Spleen (tissue), 11 donors: ENCODE measurements at regions not wholly inside any gene's neighbourhood (a gene's known extent, or its start where the extent isn't known, plus 50 kb on each side); places are given as distances from the start of the nearest gene placed in this dataset.

Experiments used
- DNase-seq: peaks from one replicate; pipeline ENCODE4 v3.0.0-alpha.2; 2020
- H3K27ac ChIP-seq, 8 donors: fragments of 200-600 bp; sonication (generic) in 7 of 8; 1 replicate in 4 of 8; 2 replicates in 4 of 8; pipeline versions ENCODE4 v1.5.0 to v1.8.0; 2016 to 2021; ENCODE audit warnings: inconsistent platforms in 4 of 8, mild to moderate bottlenecking in 4 of 8, moderate library complexity in 1 of 8
- H3K27me3 ChIP-seq, 7 donors: fragments of 200-600 bp; sonication (generic) in 6 of 7; replicated peaks in 1 of 7; 1 replicate in 4 of 7; 2 replicates in 3 of 7; pipeline versions ENCODE4 v1.5.0 to v1.8.0; 2016 to 2021; ENCODE audit warnings: inconsistent platforms in 3 of 7, mild to moderate bottlenecking in 1 of 7
- H3K36me3 ChIP-seq, 6 donors: fragments of 200-600 bp; sonication (generic) in 5 of 6; 1 replicate in 4 of 6; 2 replicates in 2 of 6; pipeline versions ENCODE4 v1.5.0 to v1.8.0; 2016 to 2021; ENCODE audit warnings: inconsistent platforms in 2 of 6
- H3K4me1 ChIP-seq, 6 donors: fragments of 200-600 bp; sonication (generic) in 5 of 6; 1 replicate in 3 of 6; 2 replicates in 3 of 6; pipeline versions ENCODE4 v1.5.0 to v1.8.0; 2016 to 2021; ENCODE audit warnings: inconsistent platforms in 3 of 6
- H3K4me3 ChIP-seq, 8 donors: fragments of 200-600 bp; sonication (generic) in 7 of 8; 1 replicate in 4 of 8; 2 replicates in 4 of 8; pipeline versions ENCODE4 v1.5.0 to v1.8.0; 2016 to 2021; ENCODE audit warnings: inconsistent platforms in 4 of 8, mild to moderate bottlenecking in 4 of 8, moderate library complexity in 2 of 8
- H3K9me3 ChIP-seq, 8 donors: fragments of 200-600 bp; sonication (generic) in 7 of 8; 1 replicate in 4 of 8; 2 replicates in 4 of 8; pipeline versions ENCODE4 v1.5.0 to v1.8.0; 2016 to 2021; ENCODE audit warnings: inconsistent platforms in 4 of 8
- POLR2A ChIP-seq, 3 donors: fragments of 450-650 bp; IDR thresholded peaks; one replicate each; pipeline ENCODE4 v1.5.1; 2017; ENCODE audit warnings: antibody characterized with exemption in 3 of 3, mild to moderate bottlenecking in 1 of 3
- POLR2AphosphoS5 ChIP-seq, 3 donors: sonication (generic); formaldehyde crosslinking; IDR thresholded peaks; one replicate each; pipeline ENCODE4 v1.5.1; 2017; ENCODE audit warnings: antibody characterized with exemption in 3 of 3
- WGBS, 5 donors: extraction: QIAGEN DNeasy Blood & Tissue Kit in 3 of 5; methylation state at CpG; one replicate each; pipeline versions ENCODE4 v1.1.5 to v1.1.7; 2013 to 2018; 5-methylcytosine and 5-hydroxymethylcytosine counted together
- intact Hi-C: fragments of 100-400 bp; cut with DNase I; formaldehyde crosslinking; loops from one replicate; pipeline ENCODE4 v1.15.0; 2023; ENCODE audit warnings: low total_unique reads
- TF ChIP-seq, protein P1 (sequence below), 11 experiments: fragments of 200-600 bp in 7 of 11; fragments of 450-650 bp in 4 of 11; sonication (generic) in 4 of 11; IDR thresholded peaks in 8 of 11; conservative IDR thresholded peaks in 3 of 11; 1 replicate in 7 of 11; 2 replicates in 4 of 11; pipeline versions ENCODE4 v1.4.0 to v1.8.0; 2016 to 2021; ENCODE audit warnings: antibody characterized with exemption in 11 of 11, inconsistent platforms in 4 of 11, mild to moderate bottlenecking in 1 of 11
- donor health status: healthy with polysubstance abuse.
- donor health status: DM: no; HTN: no; CAD: no; lungs with moderate emphysema.
- donor health status: DM: no; HTN: no; CAD: no.
- donor health status: Bipolar disorder and iron deficiency.
- donor health status: healthy.
- donor health status: DM: no; HTN: no; CAD: no.
- donor health status: DM: yes; HTN: yes; CAD: no.

- no peak overlapping the region for H3K4me3 ChIP-seq
- no peaks in the 10 kb centered on the region for H3K36me3 ChIP-seq
- peak; percentile 49 for DNase-seq
- H3K9me3 ChIP-seq: peaks cover 0 to 15% (median 11%) of the 10 kb centered on the region in 8 donors
- intact Hi-C loops: no loop called here
- H3K27ac ChIP-seq: no peak overlapping the region
- TF ChIP-seq, protein P1, sequence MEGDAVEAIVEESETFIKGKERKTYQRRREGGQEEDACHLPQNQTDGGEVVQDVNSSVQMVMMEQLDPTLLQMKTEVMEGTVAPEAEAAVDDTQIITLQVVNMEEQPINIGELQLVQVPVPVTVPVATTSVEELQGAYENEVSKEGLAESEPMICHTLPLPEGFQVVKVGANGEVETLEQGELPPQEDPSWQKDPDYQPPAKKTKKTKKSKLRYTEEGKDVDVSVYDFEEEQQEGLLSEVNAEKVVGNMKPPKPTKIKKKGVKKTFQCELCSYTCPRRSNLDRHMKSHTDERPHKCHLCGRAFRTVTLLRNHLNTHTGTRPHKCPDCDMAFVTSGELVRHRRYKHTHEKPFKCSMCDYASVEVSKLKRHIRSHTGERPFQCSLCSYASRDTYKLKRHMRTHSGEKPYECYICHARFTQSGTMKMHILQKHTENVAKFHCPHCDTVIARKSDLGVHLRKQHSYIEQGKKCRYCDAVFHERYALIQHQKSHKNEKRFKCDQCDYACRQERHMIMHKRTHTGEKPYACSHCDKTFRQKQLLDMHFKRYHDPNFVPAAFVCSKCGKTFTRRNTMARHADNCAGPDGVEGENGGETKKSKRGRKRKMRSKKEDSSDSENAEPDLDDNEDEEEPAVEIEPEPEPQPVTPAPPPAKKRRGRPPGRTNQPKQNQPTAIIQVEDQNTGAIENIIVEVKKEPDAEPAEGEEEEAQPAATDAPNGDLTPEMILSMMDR (IDR thresholded peaks at IDR 0.05 in 8 of 11, conservative IDR thresholded peaks at IDR 0.05 in 3 of 11): no peak
- no peak for TF ChIP-seq POLR2A (IDR thresholded peaks at IDR 0.05)
- TF ChIP-seq POLR2AphosphoS5 (IDR thresholded peaks at IDR 0.05): no peak
- H3K27me3 ChIP-seq: no peaks in the 10 kb centered on the region
- H3K4me1 ChIP-seq: no peaks in the 10 kb centered on the region
- WGBS, 5 donors: 77 to 90% (median 86%) methylated on average over 7 to 8 of the region's 8 CpGs
Measured at GRCh38 chr5:106423109-106423897, 1247.4 kb downstream of the EFNA5 start.

DNA sequence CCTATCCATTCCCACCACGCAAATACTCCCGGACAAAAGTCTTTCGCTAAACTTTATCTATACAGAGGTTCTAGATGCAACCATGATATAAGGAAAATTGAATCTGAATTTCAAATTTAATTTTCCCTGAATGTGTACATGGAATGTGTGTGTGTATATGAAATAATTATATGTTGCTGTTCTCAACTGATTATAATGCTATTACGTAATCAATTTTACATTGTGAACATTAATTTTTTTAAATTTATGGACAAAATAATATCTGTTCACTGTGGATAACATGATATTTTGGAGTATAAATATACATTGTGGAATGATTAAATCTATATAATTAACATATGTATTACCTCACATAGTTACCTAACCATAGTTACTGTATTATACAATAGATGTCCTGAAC, 1250.6 kb downstream of the EFNA5 start:
- Histone ChIP-seq H3K27me3 (no peaks in the 10 kb centered on the region), H3K36me3 (no peaks in the 10 kb centered on the region), H3K4me3 (no peak overlapping the region), H3K27ac (no peak overlapping the region), H3K4me1 (no peaks in the 10 kb centered on the region), H3K9me3 (peaks cover 0 to 18% (median 11%) of the 10 kb centered on the region in 8 donors)
- intact Hi-C loops: no loop called here
- TF ChIP-seq, protein P1 (IDR thresholded peaks at IDR 0.05 in 8 of 11, conservative IDR thresholded peaks at IDR 0.05 in 3 of 11): no peak
- no peak for TF ChIP-seq POLR2AphosphoS5 (IDR thresholded peaks at IDR 0.05)
- no peak for TF ChIP-seq POLR2A (IDR thresholded peaks at IDR 0.05)
- WGBS, 5 donors: 93 to 98% (median 94%) methylated on average over 4 of the region's 4 CpGs
- no peak for DNase-seq

- 72 to 87% (median 74%) methylated on average over 2 of the region's 2 CpGs for whole genome bisulfite sequencing, 5 donors
- Histone ChIP-seq H3K4me3 (no peak overlapping the region), H3K27ac (no peak overlapping the region), H3K36me3 (no peaks in the 10 kb centered on the region), H3K9me3 (peaks cover 0 to 11% (median 7%) of the 10 kb centered on the region in 8 donors), H3K27me3 (no peaks in the 10 kb centered on the region), H3K4me1 (no peaks in the 10 kb centered on the region)
- TF ChIP-seq, protein P1 (IDR thresholded peaks at IDR 0.05 in 8 of 11, conservative IDR thresholded peaks at IDR 0.05 in 3 of 11): no peak
- TF ChIP-seq POLR2A (IDR thresholded peaks at IDR 0.05) (no peak), POLR2AphosphoS5 (IDR thresholded peaks at IDR 0.05) (no peak)
- intact Hi-C loops: no loop called here
- no peak for DNase-seq
Measured at GRCh38 chr5:106418196-106418595, 1252.5 kb downstream of the EFNA5 start.

DNA sequence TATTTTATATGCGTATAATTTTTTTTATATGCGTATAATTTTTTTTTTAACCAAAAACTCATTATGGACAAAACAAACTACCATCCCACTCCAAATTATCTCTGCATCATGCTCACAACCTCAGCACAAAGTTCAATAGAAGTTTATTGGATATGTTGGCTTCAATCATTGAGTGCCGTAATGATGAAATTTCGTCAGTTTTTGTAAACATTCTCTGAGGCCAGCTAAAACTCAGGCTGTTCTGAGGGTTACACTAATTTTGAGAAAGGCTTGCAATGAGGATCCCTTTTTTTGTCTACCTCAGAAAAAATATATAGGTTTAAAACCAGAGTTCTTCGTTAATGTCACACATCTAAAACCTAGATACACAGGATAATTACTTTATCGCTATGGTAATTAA, 1253.2 kb downstream of the EFNA5 start:
- TF ChIP-seq, protein P1 (IDR thresholded peaks at IDR 0.05 in 8 of 11, conservative IDR thresholded peaks at IDR 0.05 in 3 of 11): no peak
- TF ChIP-seq POLR2A (IDR thresholded peaks at IDR 0.05) (no peak), POLR2AphosphoS5 (IDR thresholded peaks at IDR 0.05) (no peak)
- Histone ChIP-seq H3K27ac (no peak overlapping the region), H3K4me1 (no peaks in the 10 kb centered on the region), H3K4me3 (no peak overlapping the region), H3K9me3 (peaks cover 0 to 5% (median under 1%) of the 10 kb centered on the region in 8 donors), H3K36me3 (no peaks in the 10 kb centered on the region), H3K27me3 (no peaks in the 10 kb centered on the region)
- no peak for DNase-seq
- 90 to 96% (median 91%) methylated on average over 6 of the region's 6 CpGs for WGBS, 5 donors
- intact Hi-C loops: no loop called here
